Neural progenitor cell (in vitro differentiated cells): ENCODE measurements at regions not wholly inside any gene's neighbourhood (a gene's known extent, or its start where the extent isn't known, plus 50 kb on each side); places are given as distances from the start of the nearest gene placed in this dataset.

Source experiments
- DNase-seq: peaks from one replicate; pipeline ENCODE4 v3.0.0-alpha.2; 2016; ENCODE audit warnings: low spot score
- H2AFZ ChIP-seq: fragments of 200-600 bp; sonication (generic); replicated peaks from 2 replicates; pipeline ENCODE4 v1.6.1; 2016; ENCODE audit warnings: antibody characterized with exemption
- H3F3A ChIP-seq: fragments of 200-600 bp; sonication (generic); 2 replicates; pipeline ENCODE4 v1.6.1; 2016; ENCODE audit warnings: antibody characterized with exemption, low read depth
- H3K27ac ChIP-seq: fragments of 200-600 bp; sonication (generic); 2 replicates; pipeline ENCODE4 v1.5.1; 2016; ENCODE audit warnings: mild to moderate bottlenecking
- H3K27me3 ChIP-seq: fragments of 200-600 bp; sonication (generic); 2 replicates; pipeline ENCODE4 v1.6.1; 2016; ENCODE audit warnings: mild to moderate bottlenecking, moderate library complexity
- H3K36me3 ChIP-seq: fragments of 200-600 bp; sonication (generic); 2 replicates; pipeline ENCODE4 v1.5.1; 2016
- H3K4me1 ChIP-seq: fragments of 200-600 bp; sonication (generic); 2 replicates; pipeline ENCODE4 v1.6.1; 2016; ENCODE audit warnings: mixed run types
- H3K4me2 ChIP-seq: fragments of 200-600 bp; sonication (generic); 2 replicates; pipeline ENCODE4 v1.6.1; 2016
- H3K4me3 ChIP-seq: fragments of 200-600 bp; sonication (generic); 2 replicates; pipeline ENCODE4 v1.5.1; 2016
- H3K79me2 ChIP-seq: fragments of 200-600 bp; sonication (generic); 2 replicates; pipeline ENCODE4 v1.6.1; 2016; ENCODE audit warnings: low read depth
- H3K9ac ChIP-seq: fragments of 200-600 bp; sonication (generic); 2 replicates; pipeline ENCODE4 v1.6.1; 2016
- H3K9me3 ChIP-seq: fragments of 200-600 bp; sonication (generic); 2 replicates; pipeline ENCODE4 v1.5.1; 2016; ENCODE audit warnings: low read depth
- H4K20me1 ChIP-seq: fragments of 200-600 bp; sonication (generic); 2 replicates; pipeline ENCODE4 v1.6.1; 2016; ENCODE audit warnings: low read depth
- H3K27ac Mint-ChIP-seq: 3 replicates; pipeline ENCODE4 v1.8.0; 2021; ENCODE audit warnings: mixed read lengths
- H3K27me3 Mint-ChIP-seq: 2 replicates; pipeline ENCODE4 v1.8.0; 2022; ENCODE audit warnings: low read depth, mild to moderate bottlenecking, inconsistent platforms, moderate library complexity, mixed read lengths; ENCODE audit not compliant: insufficient read depth
- H3K36me3 Mint-ChIP-seq: 3 replicates; pipeline ENCODE4 v1.8.0; 2021; ENCODE audit warnings: mixed read lengths
- H3K4me1 Mint-ChIP-seq: 3 replicates; pipeline ENCODE4 v1.8.0; 2021; ENCODE audit warnings: mixed read lengths
- H3K4me3 Mint-ChIP-seq: 3 replicates; pipeline ENCODE4 v1.8.0; 2021; ENCODE audit warnings: mild to moderate bottlenecking, moderate library complexity, mixed read lengths
- H3K9me3 Mint-ChIP-seq: 3 replicates; pipeline ENCODE4 v1.8.0; 2020; ENCODE audit warnings: mixed read lengths
- EZH2 ChIP-seq: fragments of 200-600 bp; sonication (generic); IDR thresholded peaks from 2 replicates; pipeline ENCODE4 v1.6.1; 2017; ENCODE audit warnings: antibody characterized with exemption, mild to moderate bottlenecking, moderate library complexity
- EZH2phosphoT487 ChIP-seq: fragments of 200-600 bp; sonication (generic); IDR thresholded peaks from 2 replicates; pipeline ENCODE4 v1.6.1; 2017; ENCODE audit warnings: antibody characterized with exemption
- TF ChIP-seq, protein P1 (sequence below): fragments of 200-600 bp; sonication (generic); IDR thresholded peaks from 2 replicates; pipeline ENCODE4 v1.5.1; 2017; ENCODE audit warnings: antibody characterized with exemption, mild to moderate bottlenecking

DNA sequence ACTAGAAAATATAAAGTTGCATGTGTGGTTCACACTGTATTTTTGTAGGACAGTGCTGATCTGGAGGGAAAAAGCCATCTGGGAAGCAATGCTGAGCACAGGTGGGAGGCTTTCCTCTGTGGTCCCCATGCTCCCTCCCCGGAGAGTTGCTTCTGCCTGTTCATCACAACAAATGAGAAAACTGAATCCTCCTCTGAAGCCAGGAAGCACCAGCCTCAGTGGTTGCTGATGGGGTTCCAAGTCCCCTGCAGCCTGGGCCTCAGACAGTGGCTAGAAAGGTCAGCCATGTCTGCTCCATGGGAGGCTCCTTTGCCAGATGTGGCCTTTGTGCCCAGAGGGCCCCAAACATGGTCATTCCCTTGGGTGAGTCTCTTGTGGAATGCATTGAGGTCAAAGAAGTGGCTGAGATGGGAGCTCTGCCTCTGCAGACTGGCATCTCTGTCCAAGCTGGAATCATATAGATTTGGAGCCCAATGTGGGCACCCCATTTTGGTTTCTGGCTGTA, 77.6 kb downstream of the C5orf15 start:
- no peak overlapping the region for H2AFZ ChIP-seq
- H3K27me3 Mint-ChIP-seq, result no peaks in the 10 kb centered on the region

DNA sequence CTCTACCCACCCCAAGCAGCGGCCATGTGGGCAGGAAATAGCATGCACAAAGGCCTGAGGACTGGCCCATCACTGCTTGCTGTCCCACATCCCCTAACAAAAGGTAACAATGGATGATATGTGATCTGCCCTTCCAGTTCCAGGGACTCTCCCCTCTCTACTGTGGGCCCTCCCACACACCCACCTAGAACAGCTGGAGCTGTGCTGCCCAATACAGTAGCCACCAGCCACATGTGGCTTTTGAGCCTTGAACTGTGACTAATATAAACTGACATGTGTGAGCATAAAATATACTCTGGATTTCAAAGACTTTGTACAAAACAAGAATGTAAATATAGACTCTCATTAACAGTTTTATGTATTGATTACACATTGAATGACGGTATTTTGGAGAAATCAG, 78.1 kb downstream of the C5orf15 start:
- no peak overlapping the region for H3K4me2 ChIP-seq
- no peak for DNase-seq
- H3K9ac ChIP-seq, result no peak overlapping the region
- H4K20me1 ChIP-seq, result no peaks in the 10 kb centered on the region
- H3K4me3 ChIP-seq, result no peak overlapping the region
- H3K27ac Mint-ChIP-seq, result no peak overlapping the region
- H3K36me3 Mint-ChIP-seq, result no peaks in the 10 kb centered on the region
- no peaks in the 10 kb centered on the region for H3F3A ChIP-seq
- H3K4me3 Mint-ChIP-seq, result no peak overlapping the region
- H2AFZ ChIP-seq, result no peak overlapping the region
- no peaks in the 10 kb centered on the region for H3K79me2 ChIP-seq
- no peaks in the 10 kb centered on the region for H3K9me3 ChIP-seq
- H3K27me3 ChIP-seq, result no peaks in the 10 kb centered on the region
- TF ChIP-seq, protein P1, sequence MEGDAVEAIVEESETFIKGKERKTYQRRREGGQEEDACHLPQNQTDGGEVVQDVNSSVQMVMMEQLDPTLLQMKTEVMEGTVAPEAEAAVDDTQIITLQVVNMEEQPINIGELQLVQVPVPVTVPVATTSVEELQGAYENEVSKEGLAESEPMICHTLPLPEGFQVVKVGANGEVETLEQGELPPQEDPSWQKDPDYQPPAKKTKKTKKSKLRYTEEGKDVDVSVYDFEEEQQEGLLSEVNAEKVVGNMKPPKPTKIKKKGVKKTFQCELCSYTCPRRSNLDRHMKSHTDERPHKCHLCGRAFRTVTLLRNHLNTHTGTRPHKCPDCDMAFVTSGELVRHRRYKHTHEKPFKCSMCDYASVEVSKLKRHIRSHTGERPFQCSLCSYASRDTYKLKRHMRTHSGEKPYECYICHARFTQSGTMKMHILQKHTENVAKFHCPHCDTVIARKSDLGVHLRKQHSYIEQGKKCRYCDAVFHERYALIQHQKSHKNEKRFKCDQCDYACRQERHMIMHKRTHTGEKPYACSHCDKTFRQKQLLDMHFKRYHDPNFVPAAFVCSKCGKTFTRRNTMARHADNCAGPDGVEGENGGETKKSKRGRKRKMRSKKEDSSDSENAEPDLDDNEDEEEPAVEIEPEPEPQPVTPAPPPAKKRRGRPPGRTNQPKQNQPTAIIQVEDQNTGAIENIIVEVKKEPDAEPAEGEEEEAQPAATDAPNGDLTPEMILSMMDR, result no peak
- TF ChIP-seq EZH2phosphoT487, result no peak
- no peak for TF ChIP-seq EZH2
- H3K36me3 ChIP-seq, result no peaks in the 10 kb centered on the region
- H3K27ac ChIP-seq, result no peak overlapping the region
- H3K4me1 ChIP-seq, result peaks cover 3% of the 10 kb centered on the region
- H3K9me3 Mint-ChIP-seq, result no peaks in the 10 kb centered on the region
- no peaks in the 10 kb centered on the region for H3K27me3 Mint-ChIP-seq
- peaks cover 10% of the 10 kb centered on the region for H3K4me1 Mint-ChIP-seq

More for the DNA sequence above, 77.6 kb downstream of the C5orf15 start:
- DNase-seq, result no peak
- no peak overlapping the region for H3K9ac ChIP-seq
- no peaks in the 10 kb centered on the region for H3K79me2 ChIP-seq
- no peak overlapping the region for H3K27ac ChIP-seq
- H3K9me3 Mint-ChIP-seq, result no peaks in the 10 kb centered on the region
- no peak for TF ChIP-seq EZH2phosphoT487
- peaks cover 10% of the 10 kb centered on the region for H3K4me1 Mint-ChIP-seq
- H3F3A ChIP-seq, result no peaks in the 10 kb centered on the region
- no peaks in the 10 kb centered on the region for H3K27me3 ChIP-seq
- no peak overlapping the region for H3K27ac Mint-ChIP-seq
- no peaks in the 10 kb centered on the region for H3K36me3 ChIP-seq
- H3K4me1 ChIP-seq, result peaks cover 3% of the 10 kb centered on the region
- no peaks in the 10 kb centered on the region for H4K20me1 ChIP-seq
- H3K4me2 ChIP-seq, result no peak overlapping the region
- no peak overlapping the region for H3K4me3 ChIP-seq
- H3K4me3 Mint-ChIP-seq, result no peak overlapping the region
- no peaks in the 10 kb centered on the region for H3K9me3 ChIP-seq
- no peaks in the 10 kb centered on the region for H3K36me3 Mint-ChIP-seq

DNA sequence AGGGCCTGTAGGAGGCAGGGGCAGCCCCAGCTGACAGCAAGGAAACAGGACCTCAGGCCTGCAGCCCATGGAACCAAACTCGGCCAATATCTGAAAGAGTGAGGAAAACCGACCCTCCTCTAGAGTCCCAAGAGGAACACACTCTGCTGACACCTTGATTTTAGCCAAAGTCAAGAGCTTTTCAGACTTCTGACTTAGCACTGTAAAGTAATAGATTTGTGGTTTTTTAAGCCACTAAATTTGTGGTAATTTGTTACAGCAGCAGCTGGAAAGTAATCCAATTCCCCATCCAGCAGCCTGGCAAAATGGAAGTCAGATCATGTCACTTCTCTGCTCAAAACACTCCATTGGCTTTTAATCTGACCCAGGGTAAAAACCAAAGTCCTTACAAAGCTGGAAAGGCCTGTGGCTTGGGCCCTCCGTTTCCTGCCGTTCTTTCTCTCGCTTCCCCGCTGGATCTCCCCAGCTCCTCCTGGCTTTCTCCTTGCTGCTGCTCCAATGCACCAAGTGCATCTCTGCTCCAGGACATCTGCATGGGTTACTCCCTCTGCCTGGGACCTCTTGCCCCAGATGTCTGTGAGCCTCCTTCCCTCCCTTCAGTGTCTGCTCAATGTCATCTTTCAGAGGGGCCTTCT, 79.0 kb downstream of the C5orf15 start:
- H3K4me3 Mint-ChIP-seq, result no peak overlapping the region
- Histone ChIP-seq H4K20me1 (no peaks in the 10 kb centered on the region), H3K79me2 (no peaks in the 10 kb centered on the region), H3K4me3 (no peak overlapping the region), H3K27ac (no peak overlapping the region), H3K4me2 (no peak overlapping the region), H3K36me3 (no peaks in the 10 kb centered on the region), H3F3A (no peaks in the 10 kb centered on the region), H3K9ac (no peak overlapping the region), H3K27me3 (no peaks in the 10 kb centered on the region), H3K9me3 (no peaks in the 10 kb centered on the region), H2AFZ (no peak overlapping the region), H3K4me1 (peaks cover 3% of the 10 kb centered on the region)
- H3K36me3 Mint-ChIP-seq, result peaks cover under 1% of the 10 kb centered on the region
- no peak for DNase-seq
- peak overlapping the region; percentile 30 for H3K27ac Mint-ChIP-seq
- no peaks in the 10 kb centered on the region for H3K9me3 Mint-ChIP-seq
- peaks cover 12% of the 10 kb centered on the region for H3K4me1 Mint-ChIP-seq
- TF ChIP-seq EZH2 (no peak), EZH2phosphoT487 (no peak)
- TF ChIP-seq, protein P1, result no peak
- H3K27me3 Mint-ChIP-seq, result peaks cover 1% of the 10 kb centered on the region

DNA sequence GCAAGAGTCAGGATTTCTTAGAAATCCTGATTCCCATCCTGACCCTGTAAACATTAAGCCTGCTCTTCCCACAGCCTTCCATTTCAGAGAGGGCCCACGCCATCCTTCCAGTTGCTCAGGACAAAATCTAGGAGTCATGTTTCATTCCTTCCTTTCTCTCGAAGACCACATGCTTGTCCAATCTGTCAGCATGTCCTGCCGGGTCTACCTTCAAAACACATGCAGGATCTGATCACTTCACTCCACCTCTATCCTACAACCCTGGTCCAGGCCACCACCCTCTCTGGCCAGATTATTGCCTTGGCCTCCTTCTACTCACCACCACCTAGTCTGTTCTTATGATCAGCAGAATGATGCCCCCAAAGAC, 79.8 kb downstream of the C5orf15 start:
- Histone ChIP-seq H3K79me2 (no peaks in the 10 kb centered on the region), H3K36me3 (no peaks in the 10 kb centered on the region), H3K4me1 (peaks cover 3% of the 10 kb centered on the region), H3K27me3 (no peaks in the 10 kb centered on the region), H2AFZ (no peak overlapping the region), H3K4me3 (no peak overlapping the region), H3K9me3 (no peaks in the 10 kb centered on the region), H3F3A (no peaks in the 10 kb centered on the region), H3K27ac (no peak overlapping the region), H3K4me2 (no peak overlapping the region), H3K9ac (no peak overlapping the region), H4K20me1 (no peaks in the 10 kb centered on the region)
- DNase-seq, result no peak
- H3K27me3 Mint-ChIP-seq, result peaks cover 3% of the 10 kb centered on the region
- no peak for TF ChIP-seq EZH2phosphoT487
- TF ChIP-seq, protein P1, result no peak
- no peak for TF ChIP-seq EZH2
- H3K4me1 Mint-ChIP-seq, result peaks cover 15% of the 10 kb centered on the region
- H3K4me3 Mint-ChIP-seq, result peak overlapping the region; percentile 27
- no peak overlapping the region for H3K27ac Mint-ChIP-seq
- no peaks in the 10 kb centered on the region for H3K9me3 Mint-ChIP-seq
- peaks cover 1% of the 10 kb centered on the region for H3K36me3 Mint-ChIP-seq
